ENCODE measurements at regions not wholly inside any gene's neighbourhood (a gene's known extent, or its start where the extent isn't known, plus 50 kb on each side); places are given as distances from the start of the nearest gene placed in this dataset.

DNA sequence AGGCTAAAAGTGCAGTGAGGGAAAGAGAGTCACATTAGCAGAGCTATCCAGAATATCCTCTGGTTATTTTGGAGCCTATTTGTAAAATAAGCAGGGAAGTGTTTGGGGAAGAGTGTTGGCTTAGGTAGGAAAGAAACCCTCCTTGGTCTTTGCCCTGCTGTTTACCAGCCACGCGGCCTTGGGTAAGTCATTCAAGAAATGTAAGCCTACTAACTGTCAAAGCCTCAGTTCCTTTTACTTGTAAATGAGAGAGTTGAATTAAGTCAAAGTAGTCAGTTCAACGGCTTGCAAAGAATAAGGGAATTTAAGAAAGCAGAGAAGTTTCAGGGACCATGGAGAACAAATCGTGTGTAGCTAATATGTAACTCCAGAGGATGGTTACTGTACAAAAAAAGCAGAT, 75.8 kb upstream of the TNC start:
- no peak overlapping the region; a peak in 1 of 5 replicates for H3K4me3 Mint-ChIP-seq
- Histone ChIP-seq H2AK5ac (ENCODE audit: insufficient read length, low read length) (no peak overlapping the region), H3K9ac (ENCODE audit: extremely low read depth, insufficient read length, low read length) (no peak overlapping the region), H3K18ac (ENCODE audit: insufficient read length, low read depth, low read length) (no peak overlapping the region), H4K5ac (ENCODE audit: insufficient read length, low read depth, low read length) (no peak overlapping the region), H4K8ac (replicated peaks; ENCODE audit: insufficient read length, low read depth, low read length) (no peak overlapping the region), H2BK12ac (ENCODE audit: insufficient read length, low read depth, low read length) (no peak overlapping the region), H2BK15ac (ENCODE audit: low read depth, low read length) (no peak overlapping the region), H3K27ac (ENCODE audit: insufficient read length, low read depth, low read length) (no peak overlapping the region), H3K79me1 (ENCODE audit: insufficient read depth, low read depth, low read length, poor library complexity, severe bottlenecking) (no peaks in the 10 kb centered on the region), H2BK5ac (ENCODE audit: insufficient read length, low read length) (no peak overlapping the region), H3K4me1 (ENCODE audit: insufficient read depth, low read length) (peaks cover 6% of the 10 kb centered on the region), H3T11ph (ENCODE audit: low read length) (no peak overlapping the region), H3K79me2 (ENCODE audit: insufficient read depth, low read length) (no peaks in the 10 kb centered on the region), H3K23ac (ENCODE audit: insufficient read length, low read depth, low read length) (no peak overlapping the region), H3K4ac (ENCODE audit: low read depth, low read length) (no peak overlapping the region), H3K9me3 (ENCODE audit: control insufficient read depth, low read depth, low read length) (peaks cover 5% of the 10 kb centered on the region), H2AFZ (ENCODE audit: low read length) (no peak overlapping the region), H2BK120ac (ENCODE audit: low read depth, low read length, poor library complexity, severe bottlenecking) (no peak overlapping the region), H3K27me3 (ENCODE audit: insufficient read depth, low read length) (no peaks in the 10 kb centered on the region), H4K20me1 (ENCODE audit: control insufficient read depth, insufficient read depth, insufficient read length) (no peaks in the 10 kb centered on the region), H3K23me2 (ENCODE audit: insufficient read length, low read depth, low read length, poor library complexity, severe bottlenecking) (no peaks in the 10 kb centered on the region), H3K4me2 (ENCODE audit: insufficient read depth, insufficient read length, low read length) (no peak overlapping the region), H2BK20ac (ENCODE audit: low read depth, low read length, poor library complexity, severe bottlenecking) (no peak overlapping the region), H3K14ac (ENCODE audit: insufficient read depth, low read length) (no peak overlapping the region), H4K91ac (ENCODE audit: insufficient read length, low read depth, low read length) (no peak overlapping the region), H3K56ac (ENCODE audit: insufficient read length, low read depth, low read length) (no peak overlapping the region)
- H3K9me3 Mint-ChIP-seq, result peaks cover 11% of the 10 kb centered on the region in 2 experiments
- no CpG with 5 or more reads among the region's 4 CpGs for WGBS (ENCODE audit: extremely low coverage, insufficient read length, low lambda C conversion rate)
- DNase-seq, result no peak
- peaks cover 32 to 34% of the 10 kb centered on the region in 2 experiments for H3K4me1 Mint-ChIP-seq
- TF ChIP-seq CTCF (conservative IDR thresholded peaks at IDR 0.05), result no peak
- peaks cover 8 to 17% (median 11%) of the 10 kb centered on the region in 3 experiments; a peak in 6 of 7 replicates for H3K36me3 Mint-ChIP-seq (ENCODE audit: insufficient read depth in 1 of 3, low read depth in 3 of 3)
- no peaks in the 10 kb centered on the region; the same call in 1 of the 2 replicates for H3K27me3 Mint-ChIP-seq (ENCODE audit: low read depth)
- peak overlapping the region in 1 of 3 experiments; percentile 32; a peak in 3 of 7 replicates for H3K27ac Mint-ChIP-seq
